GM12878 (cell line): ENCODE measurements at regions not wholly inside any gene's neighbourhood (a gene's known extent, or its start where the extent isn't known, plus 50 kb on each side); places are given as distances from the start of the nearest gene placed in this dataset.

Experiments
- ATAC-seq: fragments of 200-7000 bp; cut with Tn5 transposase; 3 replicates; pipeline ENCODE4 v1.9.1; 2020; ENCODE audit warnings: mild to moderate bottlenecking, moderate library complexity
- BruUV-seq: library from RNA; stranded (reverse); fragments of 400-500 nt; replicated peaks from 2 replicates; lab custom pipeline; 2021; lab: Mats Ljungman, UMichigan
- CTCF ChIA-PET: fragments of 300-600 bp; sonication (Branson Sonifier 250); formaldehyde crosslinking; extraction: SDS; loops from one replicate; lab custom pipeline; 2021; ENCODE audit warnings: inconsistent platforms; lab: Yijun Ruan, JAX
- POLR2A ChIA-PET: fragments of 350-600 bp; formaldehyde crosslinking; extraction: SDS; loops from one replicate; lab custom pipeline; 2021; ENCODE audit warnings: inconsistent platforms; lab: Charles Lee
- RAD21 ChIA-PET: fragments of 300-600 bp; sonication (Branson Sonifier 250); formaldehyde crosslinking; loops from one replicate; lab custom pipeline; 2023; ENCODE audit warnings: antibody characterized with exemption; ENCODE audit not compliant: unreplicated experiment; lab: Charles Lee
- SMC1A ChIA-PET: fragments of 300-600 bp; sonication (Branson Sonifier 250); formaldehyde crosslinking; loops from one replicate; lab custom pipeline; 2023; ENCODE audit not compliant: unreplicated experiment, uncharacterized antibody; lab: Charles Lee
- DNase-seq: peaks from one replicate; pipeline ENCODE4 v3.0.0-alpha.2; 2011; ENCODE audit warnings: low read depth, low spot score
- FAIRE-seq: peaks from 3 replicates; lab custom pipeline; 2011; peaks lifted over from hg19 to GRCh38; lab: Jason Lieb, UNC
- H2AFZ ChIP-seq: 2 replicates; pipeline ENCODE4 v1.6.0; 2011; ENCODE audit warnings: low read depth, low read length, control low read depth; ENCODE audit not compliant: control insufficient read depth
- H3K27ac ChIP-seq: 2 replicates; pipeline ENCODE4 v1.5.1; 2011; ENCODE audit warnings: control low read depth; ENCODE audit not compliant: control insufficient read depth, insufficient read depth
- H3K27me3 ChIP-seq, 2 experiments: replicated peaks in 1 of 2; 2 replicates each; pipeline versions ENCODE4 v1.6.0 to v1.6.1; 2011; ENCODE audit warnings: low read length in 1 of 2; ENCODE audit not compliant: control insufficient read depth in 2 of 2, insufficient read depth in 2 of 2
- H3K36me3 ChIP-seq, 2 experiments: 2 replicates each; pipeline ENCODE4 v1.5.1; 2011; ENCODE audit warnings: low read length in 1 of 2; ENCODE audit not compliant: control insufficient read depth in 2 of 2, insufficient read depth in 2 of 2
- H3K4me1 ChIP-seq: 2 replicates; pipeline ENCODE4 v1.6.1; 2011; ENCODE audit warnings: mild to moderate bottlenecking, low read length, moderate library complexity, mixed read lengths; ENCODE audit not compliant: control insufficient read depth, insufficient read depth
- H3K4me2 ChIP-seq: 2 replicates; pipeline ENCODE4 v1.6.0; 2011; ENCODE audit warnings: control low read depth; ENCODE audit not compliant: control insufficient read depth, insufficient read depth
- H3K4me3 ChIP-seq: fragments of 200-600 bp; sonication (generic); 2 replicates; pipeline ENCODE4 v1.5.1; 2016
- H3K79me2 ChIP-seq: 2 replicates; pipeline ENCODE4 v1.6.0; 2011; ENCODE audit warnings: low read length; ENCODE audit not compliant: control insufficient read depth, insufficient read depth
- H3K9ac ChIP-seq: 2 replicates; pipeline ENCODE4 v1.8.0; 2011; ENCODE audit warnings: low read length, control low read depth, mixed read lengths; ENCODE audit not compliant: control insufficient read depth, insufficient read depth
- H3K9me3 ChIP-seq: replicated peaks from 3 replicates; pipeline ENCODE4 v1.5.1; 2011; ENCODE audit warnings: mild to moderate bottlenecking, low read length; ENCODE audit not compliant: control insufficient read depth, insufficient read depth
- H4K20me1 ChIP-seq: 2 replicates; pipeline ENCODE4 v1.6.0; 2011; ENCODE audit not compliant: control insufficient read depth, insufficient read depth
- BCL3 ChIP-seq: IDR thresholded peaks from 2 replicates; pipeline ENCODE4 v1.6.1; 2011; ENCODE audit warnings: borderline replicate concordance, low read depth, mild to moderate bottlenecking, moderate library complexity, low read length; ENCODE audit not compliant: insufficient read depth, poor library complexity, severe bottlenecking
- CREB1 ChIP-seq: IDR thresholded peaks from 2 replicates; pipeline ENCODE4 v1.6.1; 2012; ENCODE audit warnings: low read depth, mild to moderate bottlenecking, inconsistent platforms
- E2F4 ChIP-seq: IDR thresholded peaks from 2 replicates; pipeline ENCODE4 v1.6.1; 2012; ENCODE audit warnings: low read depth, low read length, improper control_type of control experiment
- FOXK2 ChIP-seq: fragments of 450-650 bp; IDR thresholded peaks from 2 replicates; pipeline ENCODE4 v1.6.1; 2017; ENCODE audit warnings: mild to moderate bottlenecking, moderate library complexity
- LARP7 ChIP-seq: fragments of 450-650 bp; IDR thresholded peaks from 2 replicates; pipeline ENCODE4 v1.6.1; 2017; ENCODE audit warnings: mild to moderate bottlenecking
- NFIC ChIP-seq: IDR thresholded peaks from 2 replicates; pipeline ENCODE4 v1.6.1; 2012; ENCODE audit warnings: low read depth, mild to moderate bottlenecking, inconsistent platforms, low read length, moderate library complexity
- NR2C1 ChIP-seq: fragments of 450-650 bp; IDR thresholded peaks from 2 replicates; pipeline ENCODE4 v1.6.1; 2017; ENCODE audit warnings: antibody characterized with exemption, mild to moderate bottlenecking, moderate library complexity
- PKNOX1 ChIP-seq: fragments of 450-650 bp; IDR thresholded peaks from 2 replicates; pipeline ENCODE4 v1.6.1; 2016; ENCODE audit warnings: mild to moderate bottlenecking
- SMC3 ChIP-seq: IDR thresholded peaks from 2 replicates; pipeline ENCODE4 v1.6.1; 2011; ENCODE audit warnings: low read length, improper control_type of control experiment, borderline replicate concordance
- STAT1 ChIP-seq: fragments of 450-650 bp; conservative IDR thresholded peaks from 2 replicates; pipeline ENCODE4 v1.6.1; 2014; ENCODE audit warnings: antibody characterized with exemption, mild to moderate bottlenecking
- ZBTB11 ChIP-seq: fragments of 450-650 bp; formaldehyde crosslinking; IDR thresholded peaks from 2 replicates; pipeline ENCODE4 v1.5.0; 2022; ENCODE audit warnings: mild to moderate bottlenecking, missing genetic modification characterization
- ZBTB4 ChIP-seq: fragments of 450-650 bp; formaldehyde crosslinking; IDR thresholded peaks from 2 replicates; pipeline ENCODE4 v1.4.0; 2022; ENCODE audit warnings: mild to moderate bottlenecking, moderate library complexity
- in situ Hi-C: fragments of 300-500 bp; cut with MboI; formaldehyde crosslinking; loops from 9 replicates; pipeline ENCODE4 v1.14.3; 2018; ENCODE audit warnings: mixed read lengths
- intact Hi-C: fragments of 100-400 bp; cut with micrococcal nuclease; formaldehyde crosslinking; loops from one replicate; pipeline ENCODE4 v1.14.2; 2022; ENCODE audit not compliant: unreplicated experiment

- TF ChIP-seq PKNOX1 (no peak), SMC3 (no peak), LARP7 (no peak)
Measured at GRCh38 chr12:87142342-87142741, 886.2 kb upstream of the MGAT4C start (continued).

- H3K27me3 ChIP-seq: no peaks in the 10 kb centered on the region
- SMC1A ChIA-PET: interaction anchor here (0.7 kb wide), 1 partner anchor 9 kb away, joined by 4 read pairs; no protein-coding TSS in a partner anchor
- POLR2A ChIA-PET: no interaction called here
- no peak for ATAC-seq
- intact Hi-C loops: no loop called here
- no peak overlapping the region for H3K9ac ChIP-seq
- no peak for FAIRE-seq
- H3K27ac ChIP-seq: no peak overlapping the region
- RAD21 ChIA-PET: no interaction called here
- H3K79me2 ChIP-seq: no peaks in the 10 kb centered on the region
- H3K4me3 ChIP-seq: no peak overlapping the region
- H3K36me3 ChIP-seq: no peaks in the 10 kb centered on the region
- no peak overlapping the region for H2AFZ ChIP-seq
- no peak for DNase-seq
- no peaks in the 10 kb centered on the region for H4K20me1 ChIP-seq
- CTCF ChIA-PET: no interaction called here
- no peaks in the 10 kb centered on the region for H3K4me1 ChIP-seq
- TF ChIP-seq CREB1 (no peak), FOXK2 (no peak), E2F4 (no peak), NFIC (no peak), STAT1 (no peak), NR2C1 (no peak), ZBTB4 (CRISPR knock-in tag) (no peak), BCL3 (no peak), ZBTB11 (CRISPR knock-in tag) (no peak)
- H3K9me3 ChIP-seq: no peaks in the 10 kb centered on the region
- H3K4me2 ChIP-seq: no peak overlapping the region
- no TSS peak for BruUV-seq
- in situ Hi-C loops: no loop called here
Measured at GRCh38 chr12:87141091-87141490, 884.9 kb upstream of the MGAT4C start.
